HG03135 (cell line): ENCODE measurements at regions not wholly inside any gene's neighbourhood (a gene's known extent, or its start where the extent isn't known, plus 50 kb on each side); places are given as distances from the start of the nearest gene placed in this dataset.

Experiments used
- ATAC-seq: cut with Tn5 transposase; IDR thresholded peaks from one replicate; pipeline ENCODE4 v1.9.1; 2021; ENCODE audit warnings: mild to moderate bottlenecking, moderate library complexity; ENCODE audit not compliant: unreplicated experiment

DNA sequence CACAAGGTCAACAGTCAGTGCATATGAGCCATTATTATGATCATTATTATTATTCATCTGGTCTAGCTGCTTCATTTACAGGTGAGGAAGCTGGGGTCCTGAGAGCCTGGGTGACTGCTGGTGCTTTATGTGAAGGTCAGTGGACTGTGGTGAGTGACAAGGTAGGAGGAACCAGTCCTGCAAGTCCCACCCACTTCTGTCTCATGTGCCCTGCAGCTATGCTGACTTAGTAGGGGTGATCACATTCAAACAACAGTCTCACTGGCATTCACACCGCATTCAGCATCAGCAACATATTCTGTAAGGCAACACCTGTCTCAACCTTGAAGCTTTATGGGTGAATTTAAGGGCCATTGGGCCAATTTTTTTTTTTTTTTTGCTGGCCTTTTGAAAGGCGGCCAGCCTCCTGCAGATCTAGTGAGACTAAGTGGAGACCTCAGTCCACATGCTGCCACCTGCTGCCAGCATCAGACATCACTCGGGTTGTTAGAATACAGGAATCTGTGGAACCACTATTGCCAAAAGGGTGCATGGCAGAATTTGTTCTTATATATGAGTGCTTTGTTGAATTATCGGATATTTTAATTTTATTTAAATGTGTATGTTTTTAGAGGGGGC lies 59.9 kb upstream of the CACNA1E start:
- no peak for ATAC-seq

DNA sequence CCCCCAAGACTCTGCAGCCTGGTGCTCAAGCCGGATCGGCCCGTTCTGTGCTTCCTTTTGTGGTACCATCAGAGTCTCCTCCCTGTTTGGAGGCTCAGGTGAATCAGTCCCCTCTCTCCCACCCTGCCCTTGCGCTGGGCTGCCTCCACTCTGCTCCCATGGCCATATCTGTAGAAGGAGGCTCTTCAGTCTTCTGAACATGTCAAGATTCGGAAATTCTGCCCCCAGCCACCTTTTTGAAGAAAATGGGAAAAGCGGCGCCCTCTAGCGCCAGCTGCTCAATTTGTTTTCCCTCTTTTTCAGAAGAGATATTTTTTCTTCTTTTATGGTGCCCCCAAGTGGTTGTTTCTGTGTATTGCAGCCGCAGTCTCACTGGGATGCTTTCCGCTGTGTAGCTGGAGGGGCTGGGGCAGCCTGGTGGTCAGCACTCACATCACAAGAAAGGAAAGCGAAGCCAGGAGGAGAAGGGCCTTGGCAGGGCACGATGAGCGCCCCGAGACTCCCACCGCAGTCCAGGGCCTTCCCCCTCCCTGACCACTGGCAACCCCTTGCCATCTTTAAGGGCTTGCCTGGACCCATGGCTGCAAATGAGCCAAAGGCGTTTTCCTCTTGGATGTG lies 58.4 kb upstream of the CACNA1E start:
- no peak for ATAC-seq

DNA sequence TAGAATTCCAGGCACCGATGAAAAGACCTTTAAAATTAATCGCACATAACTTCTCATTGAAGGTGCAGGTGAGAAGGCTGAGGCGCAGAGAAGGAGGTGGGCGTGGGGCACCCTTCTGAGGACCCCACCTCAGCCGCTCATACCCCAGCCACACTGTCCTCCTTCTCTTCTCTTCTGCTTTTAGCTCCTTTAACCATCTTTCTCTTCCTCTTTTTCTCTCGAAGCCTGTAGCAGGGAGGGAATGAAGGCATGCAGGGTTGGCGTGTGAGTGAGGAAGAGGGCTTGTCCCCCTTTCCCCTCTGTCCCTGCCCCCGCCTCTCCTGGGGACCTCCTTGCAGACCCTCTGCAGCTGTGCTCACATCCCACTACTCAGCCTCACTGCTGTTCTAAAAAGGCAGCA lies 57.8 kb upstream of the CACNA1E start:
- ATAC-seq: no peak

DNA sequence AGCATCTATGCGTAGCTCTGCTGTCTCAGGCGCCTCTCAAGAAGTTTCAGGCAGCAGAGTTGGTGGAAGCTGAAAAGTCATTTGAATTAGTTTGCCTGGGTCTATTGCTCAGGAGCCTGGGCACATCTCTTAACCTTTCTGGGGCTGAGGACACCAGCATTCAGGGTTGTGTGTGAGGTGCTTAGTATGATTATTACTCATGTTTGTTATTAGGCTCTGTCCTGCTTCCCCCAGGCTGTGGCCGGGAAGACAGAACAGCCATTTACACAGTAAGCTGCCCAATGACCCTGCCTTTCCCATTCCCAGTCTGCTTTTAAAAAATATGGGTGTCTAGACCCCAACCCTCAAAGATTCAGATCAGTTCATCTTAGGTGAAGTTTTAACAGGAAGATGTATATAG lies 53.9 kb upstream of the CACNA1E start:
- no peak for ATAC-seq

DNA sequence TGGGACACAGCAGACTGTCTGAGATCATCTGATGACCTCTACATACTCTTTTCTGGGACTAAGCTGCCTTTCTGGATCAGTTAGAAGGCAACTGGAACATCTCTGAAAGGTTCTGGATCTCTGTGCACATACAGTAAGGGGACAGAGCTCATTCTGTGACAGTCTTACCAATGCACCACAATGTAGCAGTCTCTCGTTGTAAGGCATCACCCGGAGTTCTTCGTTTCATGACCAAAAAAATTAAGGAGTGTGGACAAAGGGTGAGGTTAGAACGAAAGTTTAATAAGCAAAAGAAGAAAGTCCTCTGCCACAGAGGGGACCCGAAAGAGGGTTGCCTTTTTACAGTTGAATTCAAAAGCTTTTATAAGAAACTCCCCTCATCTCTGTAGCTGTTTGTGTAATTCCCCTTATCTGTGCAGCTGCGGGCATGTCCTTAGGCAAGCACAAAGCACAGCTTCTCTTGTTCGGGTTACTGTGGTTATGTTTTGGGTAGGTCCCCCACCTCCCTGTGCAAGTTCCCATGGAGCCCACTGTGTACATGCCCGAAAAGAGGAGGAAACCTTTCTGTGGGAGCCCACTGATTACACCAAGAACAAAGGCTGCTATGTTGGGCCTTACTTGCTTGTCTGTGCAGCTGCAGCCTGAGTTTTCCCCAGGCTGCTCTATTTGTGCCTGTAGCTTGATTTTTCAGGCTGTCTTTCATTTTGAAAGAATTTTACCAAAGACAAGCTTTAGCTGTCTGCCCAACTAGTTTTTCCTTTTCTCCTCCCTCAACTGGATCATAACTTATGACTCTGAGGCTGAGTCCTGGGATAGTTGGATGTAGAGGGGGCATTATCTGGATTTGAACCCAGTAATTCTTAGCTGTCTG lies 53.1 kb upstream of the CACNA1E start:
- ATAC-seq: no peak
